SK-N-SH (cell line): ENCODE measurements at regions not wholly inside any gene's neighbourhood (a gene's known extent, or its start where the extent isn't known, plus 50 kb on each side); places are given as distances from the start of the nearest gene placed in this dataset.

Experiments
- CTCF ChIA-PET: fragments of 300-600, 350-600 bp; formaldehyde crosslinking; extraction: SDS; loops from one replicate; lab custom pipeline; 2021; lab: Yijun Ruan, JAX
- POLR2A ChIA-PET: fragments of 350-600 bp; sonication (Branson Sonifier 250); formaldehyde crosslinking; extraction: SDS; loops from one replicate; lab custom pipeline; 2020; ENCODE audit warnings: antibody characterized with exemption, inconsistent platforms; lab: Yijun Ruan, JAX
- DNase-seq: peaks from one replicate; pipeline ENCODE4 v3.0.0; 2012
- H2AFZ ChIP-seq: fragments of 200-600 bp; sonication (generic); 2 replicates; pipeline ENCODE4 v1.8.1; 2016; ENCODE audit warnings: antibody characterized with exemption, mild to moderate bottlenecking, low read depth
- H3F3A ChIP-seq: fragments of 200-600 bp; sonication (generic); replicated peaks from 2 replicates; pipeline ENCODE3; 2016; ENCODE audit warnings: antibody characterized with exemption, mild to moderate bottlenecking; ENCODE audit not compliant: insufficient read depth
- H3K27ac ChIP-seq, 2 experiments: fragments of 200-500 bp in 1 of 2; fragments of 200-600 bp in 1 of 2; sonication (Bioruptor generic) in 1 of 2; sonication (generic), shearing (Covaris generic) in 1 of 2; 2 replicates each; pipeline versions ENCODE4 v1.5.1 to v1.6.1; 2014 to 2016; ENCODE audit warnings: low read depth in 2 of 2, inconsistent platforms in 1 of 2, low read length in 1 of 2, mild to moderate bottlenecking in 1 of 2, mixed read lengths in 1 of 2
- H3K27me3 ChIP-seq: fragments of 200-600 bp; sonication (generic), shearing (Covaris generic); 2 replicates; pipeline ENCODE4 v1.6.1; 2016; ENCODE audit warnings: mixed run types; ENCODE audit not compliant: insufficient read depth
- H3K36me3 ChIP-seq, 2 experiments: fragments of 200-500 bp in 1 of 2; fragments of 200-600 bp in 1 of 2; sonication (Bioruptor generic) in 1 of 2; sonication (generic) in 1 of 2; replicated peaks in 1 of 2; 2 replicates each; pipeline versions ENCODE3 to v1.5.1; 2014 to 2016; ENCODE audit warnings: low read length in 1 of 2, mild to moderate bottlenecking in 1 of 2; ENCODE audit not compliant: insufficient read depth in 2 of 2, control insufficient read depth in 1 of 2
- H3K4me1 ChIP-seq, 2 experiments: fragments of 200-500 bp in 1 of 2; fragments of 200-600 bp in 1 of 2; sonication (Bioruptor generic) in 1 of 2; sonication (generic), shearing (Covaris generic) in 1 of 2; 2 replicates each; pipeline versions ENCODE4 v1.5.1 to v1.6.1; 2014 to 2016; ENCODE audit warnings: low read depth in 1 of 2, low read length in 1 of 2, mixed run types in 1 of 2; ENCODE audit not compliant: insufficient read depth in 2 of 2, control insufficient read depth in 1 of 2
- H3K4me2 ChIP-seq: fragments of 200-600 bp; sonication (generic), shearing (Covaris generic); 2 replicates; pipeline ENCODE4 v1.6.1; 2017; ENCODE audit warnings: mixed run types
- H3K4me3 ChIP-seq, 2 experiments: fragments of 200-500 bp in 1 of 2; fragments of 200-600 bp in 1 of 2; sonication (Bioruptor generic) in 1 of 2; sonication (generic), shearing (Covaris generic) in 1 of 2; 2 replicates each; pipeline versions ENCODE4 v1.5.1 to v1.8.1; 2014 to 2016; ENCODE audit warnings: low read depth in 2 of 2, inconsistent platforms in 1 of 2, low read length in 1 of 2, mild to moderate bottlenecking in 1 of 2, mixed read lengths in 1 of 2, moderate library complexity in 1 of 2
- H3K79me2 ChIP-seq: fragments of 200-600 bp; sonication (generic); 2 replicates; pipeline ENCODE4 v1.8.1; 2017; ENCODE audit warnings: mild to moderate bottlenecking; ENCODE audit not compliant: insufficient read depth
- H3K9ac ChIP-seq: fragments of 200-600 bp; sonication (generic); 2 replicates; pipeline ENCODE4 v1.6.1; 2017; ENCODE audit warnings: mixed run types
- H3K9me2 ChIP-seq: fragments of 200-600 bp; sonication (generic); 2 replicates; pipeline ENCODE4 v1.6.1; 2017; ENCODE audit warnings: mixed run types
- H3K9me3 ChIP-seq: fragments of 200-600 bp; sonication (generic); 2 replicates; pipeline ENCODE4 v1.6.1; 2017; ENCODE audit warnings: mixed run types, mild to moderate bottlenecking, moderate library complexity
- H4K20me1 ChIP-seq: fragments of 200-600 bp; sonication (generic); 2 replicates; pipeline ENCODE4 v1.6.1; 2017; ENCODE audit warnings: mild to moderate bottlenecking, mixed run types; ENCODE audit not compliant: insufficient read depth
- CTCF ChIP-seq: fragments of 200-600 bp; sonication (generic); IDR thresholded peaks from 2 replicates; pipeline ENCODE4 v1.6.1; 2017; ENCODE audit warnings: antibody characterized with exemption, mild to moderate bottlenecking, moderate library complexity
- ELF1 ChIP-seq: IDR thresholded peaks from 2 replicates; pipeline ENCODE4 v1.4.0; 2012
- EP300 ChIP-seq, 2 experiments: IDR thresholded peaks; 2 replicates each; pipeline versions ENCODE4 v1.4.0 to v1.6.1; 2012; ENCODE audit warnings: borderline replicate concordance in 1 of 2, low read depth in 1 of 2, low read length in 1 of 2
- FOSL2 ChIP-seq: IDR thresholded peaks from 2 replicates; pipeline ENCODE4 v1.4.0; 2012; ENCODE audit warnings: low read depth, mild to moderate bottlenecking, moderate library complexity, borderline replicate concordance
- FOXJ3 ChIP-seq: sonication (generic); formaldehyde crosslinking; IDR thresholded peaks from 2 replicates; pipeline ENCODE4 v1.5.1; 2020; ENCODE audit warnings: mild to moderate bottlenecking, missing genetic modification reagents
- FOXM1 ChIP-seq: IDR thresholded peaks from 2 replicates; pipeline ENCODE4 v1.4.0; 2012; ENCODE audit warnings: low read depth, mild to moderate bottlenecking
- GATA2 ChIP-seq: sonication (generic); formaldehyde crosslinking; IDR thresholded peaks from 2 replicates; pipeline ENCODE4 v1.5.0; 2020; ENCODE audit warnings: mild to moderate bottlenecking, missing genetic modification reagents
- JUND ChIP-seq: IDR thresholded peaks from 2 replicates; pipeline ENCODE4 v1.4.0; 2012
- MEF2A ChIP-seq: IDR thresholded peaks from 2 replicates; pipeline ENCODE4 v1.4.0; 2012; ENCODE audit warnings: low read depth, borderline replicate concordance
- MXI1 ChIP-seq: IDR thresholded peaks from 2 replicates; pipeline ENCODE4 v1.6.1; 2012; ENCODE audit warnings: mild to moderate bottlenecking, low read depth, low read length, improper control_type of control experiment
- NFIC ChIP-seq: IDR thresholded peaks from 2 replicates; pipeline ENCODE4 v1.4.0; 2012; ENCODE audit warnings: borderline replicate concordance
- NRF1 ChIP-seq: IDR thresholded peaks from 2 replicates; pipeline ENCODE4 v1.6.1; 2012; ENCODE audit warnings: low read depth, mild to moderate bottlenecking, low read length
- RAD21 ChIP-seq: IDR thresholded peaks from 2 replicates; pipeline ENCODE4 v1.6.1; 2012; ENCODE audit warnings: mild to moderate bottlenecking, low read length
- RCOR1 ChIP-seq: fragments of 150-350 bp; IDR thresholded peaks from 2 replicates; pipeline ENCODE4 v1.6.1; 2017; ENCODE audit warnings: antibody characterized with exemption, low read length
- REST ChIP-seq: IDR thresholded peaks from 2 replicates; pipeline ENCODE4 v1.6.1; 2012; ENCODE audit warnings: mild to moderate bottlenecking, low read depth, low read length, moderate library complexity
- RFX5 ChIP-seq: IDR thresholded peaks from 2 replicates; pipeline ENCODE4 v1.6.1; 2012; ENCODE audit warnings: mild to moderate bottlenecking, improper control_type of control experiment, low read length
- RXRA ChIP-seq: IDR thresholded peaks from 2 replicates; pipeline ENCODE4 v1.4.0; 2012; ENCODE audit warnings: low read depth, mild to moderate bottlenecking, borderline replicate concordance
- SIN3A ChIP-seq: IDR thresholded peaks from 2 replicates; pipeline ENCODE4 v1.6.1; 2012; ENCODE audit warnings: low read depth, mild to moderate bottlenecking, low read length, moderate library complexity, borderline replicate concordance
- SMC3 ChIP-seq: IDR thresholded peaks from 2 replicates; pipeline ENCODE4 v1.6.1; 2012; ENCODE audit warnings: low read depth, low read length, improper control_type of control experiment
- TAF1 ChIP-seq: IDR thresholded peaks from 2 replicates; pipeline ENCODE4 v1.6.1; 2012; ENCODE audit warnings: low read depth, mild to moderate bottlenecking, low read length, moderate library complexity, borderline replicate concordance
- TCF12 ChIP-seq: IDR thresholded peaks from 2 replicates; pipeline ENCODE4 v1.4.0; 2012
- TEAD4 ChIP-seq: IDR thresholded peaks from 2 replicates; pipeline ENCODE4 v1.4.0; 2012; ENCODE audit warnings: mild to moderate bottlenecking, borderline replicate concordance; ENCODE audit not compliant: insufficient read depth
- USF1 ChIP-seq: IDR thresholded peaks from 2 replicates; pipeline ENCODE4 v1.4.0; 2012; ENCODE audit warnings: low read depth, borderline replicate concordance
- USF2 ChIP-seq: fragments of 150-350 bp; IDR thresholded peaks from 2 replicates; pipeline ENCODE4 v1.6.1; 2017; ENCODE audit warnings: antibody characterized with exemption, low read length, low read depth, borderline replicate concordance
- YY1 ChIP-seq: IDR thresholded peaks from 2 replicates; pipeline ENCODE4 v1.4.0; 2012; ENCODE audit warnings: low read depth, mild to moderate bottlenecking
- WGBS: methylation state at CpG from one replicate; pipeline ENCODE4 v1.1.6; 2017; ENCODE audit warnings: low lambda C conversion rate; 5-methylcytosine and 5-hydroxymethylcytosine counted together

GRCh38 chr18:40868110-40868858 is 1086.8 kb upstream of the PIK3C3 start:
- H3K36me3 ChIP-seq, result no peaks in the 10 kb centered on the region
- peak overlapping the region; percentile 55 for H3K4me2 ChIP-seq
- H3K4me3 ChIP-seq, result no peak overlapping the region
- no peaks in the 10 kb centered on the region for H3K27me3 ChIP-seq
- no peaks in the 10 kb centered on the region for H3K9me2 ChIP-seq
- H4K20me1 ChIP-seq, result no peaks in the 10 kb centered on the region
- POLR2A ChIA-PET, result no interaction called here
- H2AFZ ChIP-seq, result peak overlapping the region; percentile 33; the same call in 1 of the 2 replicates
- H3K9ac ChIP-seq, result peak overlapping the region; percentile 63
- WGBS, result 9% methylated on average over 4 of the region's 4 CpGs
- H3K9me3 ChIP-seq, result no peaks in the 10 kb centered on the region
- peak overlapping the region; percentile 39 to 95; a peak in 3 of 4 replicates for H3K27ac ChIP-seq
- no peak for DNase-seq
- H3K79me2 ChIP-seq, result no peaks in the 10 kb centered on the region
- CTCF ChIA-PET, result interaction anchor here (1.2 kb wide), 1 partner anchor 20 kb away, joined by 3 read pairs; no protein-coding TSS in a partner anchor
- peaks cover 25% of the 10 kb centered on the region for H3F3A ChIP-seq
- peaks cover 0 to 12% of the 10 kb centered on the region in 2 experiments; a peak in 3 of 4 replicates for H3K4me1 ChIP-seq
- TF ChIP-seq REST (peak; percentile 48; the same call in 1 of the 2 replicates), SMC3 (no peak), NFIC (peak; percentile 83), TEAD4 (peak; percentile 88), CTCF (no peak), TCF12 (peak; percentile 96), RFX5 (no peak), MEF2A (peak; percentile 55; the same call in 1 of the 2 replicates), TAF1 (no peak), MXI1 (no peak), FOXM1 (peak; percentile 88), RCOR1 (no peak), NRF1 (no peak), RAD21 (no peak), GATA2 (no peak), FOXJ3 (CRISPR knock-in tag) (no peak), EP300 (IDR thresholded peaks at IDR 0.05; ENCODE audit: borderline replicate concordance in 1 of 2, low read depth in 1 of 2, low read length in 1 of 2) (peak; percentile 25 to 97; a peak in 3 of 4 replicates), RXRA (peak; percentile 88; the same call in 1 of the 2 replicates), FOSL2 (peak; percentile 98), YY1 (no peak), SIN3A (peak; percentile 70; the same call in 1 of the 2 replicates), ELF1 (no peak), JUND (peak; percentile 100), USF2 (no peak), USF1 (no peak)
